ENCODE measurements at regions not wholly inside any gene's neighbourhood (a gene's known extent, or its start where the extent isn't known, plus 50 kb on each side); places are given as distances from the start of the nearest gene placed in this dataset.

DNA sequence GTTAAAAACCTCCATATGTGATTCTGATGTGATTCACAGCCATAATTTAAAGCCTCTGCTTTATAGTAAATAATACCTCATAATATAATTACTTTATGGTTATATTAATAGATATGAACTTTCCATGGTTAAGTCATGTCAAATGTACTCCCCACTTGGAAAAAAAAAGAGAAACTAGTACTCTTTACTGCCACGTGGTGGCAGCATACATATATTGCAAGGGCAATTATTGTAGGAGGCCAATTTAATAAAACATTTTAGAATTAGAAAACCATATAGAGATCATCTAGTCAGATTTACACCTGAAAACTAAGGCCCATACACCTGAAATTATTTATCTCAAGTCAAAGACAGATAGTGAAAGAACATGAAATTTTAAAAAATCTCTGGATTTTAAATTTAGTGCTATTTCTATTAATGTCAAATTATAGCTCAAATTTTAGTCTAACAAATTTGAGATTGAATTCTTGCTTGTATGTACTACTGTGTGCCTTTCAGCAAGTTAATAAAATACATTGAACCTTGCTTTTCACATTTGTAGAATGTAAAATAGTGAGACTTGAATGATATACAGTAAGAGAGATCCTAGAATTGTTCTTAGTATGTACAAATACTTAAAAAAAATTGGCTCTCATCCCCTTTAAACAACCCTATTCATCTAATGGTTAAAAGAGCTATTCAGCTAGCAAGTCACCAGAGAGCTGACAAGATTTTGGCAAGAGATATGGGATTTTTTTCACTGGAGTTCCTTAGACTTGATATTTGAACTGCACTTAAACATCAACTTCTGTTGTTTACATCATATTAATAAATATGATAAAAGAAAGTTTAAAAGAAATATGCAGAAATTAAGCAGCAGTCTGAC, 603.8 kb downstream of the TLE4 start:
- H3K9me3 ChIP-seq (ENCODE audit: control insufficient read depth, low read length) = no peaks in the 10 kb centered on the region

GRCh38 chr9:80163889-80164288, 592.1 kb downstream of the TLE4 start:
- Histone ChIP-seq H3K4me1 (ENCODE audit: control insufficient read depth, insufficient read depth, low read length, poor library complexity, severe bottlenecking) (no peaks in the 10 kb centered on the region), H3K9me3 (ENCODE audit: control insufficient read depth, low read length) (no peaks in the 10 kb centered on the region), H3K27me3 (replicated peaks; ENCODE audit: control insufficient read depth, insufficient read depth, low read length, poor library complexity, severe bottlenecking) (no peaks in the 10 kb centered on the region), H3K27ac (ENCODE audit: insufficient read depth, low read length, poor library complexity, severe bottlenecking) (no peak overlapping the region), H3K36me3 (ENCODE audit: control insufficient read depth, insufficient read depth, low read length) (no peaks in the 10 kb centered on the region), H3K4me3 (ENCODE audit: insufficient read depth, low read depth, low read length, poor library complexity, severe bottlenecking) (no peak overlapping the region)
- no peak for DNase-seq

More for the DNA sequence above, 603.8 kb downstream of the TLE4 start:
- no peak overlapping the region for H3K4me3 ChIP-seq (ENCODE audit: insufficient read depth, low read depth, low read length, poor library complexity, severe bottlenecking)
- no peaks in the 10 kb centered on the region for H3K36me3 ChIP-seq (ENCODE audit: control insufficient read depth, insufficient read depth, low read length)
- H3K27me3 ChIP-seq (replicated peaks; ENCODE audit: control insufficient read depth, insufficient read depth, low read length, poor library complexity, severe bottlenecking) = no peaks in the 10 kb centered on the region
- H3K27ac ChIP-seq (ENCODE audit: insufficient read depth, low read length, poor library complexity, severe bottlenecking) = no peak overlapping the region
- DNase-seq = no peak
- H3K4me1 ChIP-seq (ENCODE audit: control insufficient read depth, insufficient read depth, low read length, poor library complexity, severe bottlenecking) = no peaks in the 10 kb centered on the region

DNA sequence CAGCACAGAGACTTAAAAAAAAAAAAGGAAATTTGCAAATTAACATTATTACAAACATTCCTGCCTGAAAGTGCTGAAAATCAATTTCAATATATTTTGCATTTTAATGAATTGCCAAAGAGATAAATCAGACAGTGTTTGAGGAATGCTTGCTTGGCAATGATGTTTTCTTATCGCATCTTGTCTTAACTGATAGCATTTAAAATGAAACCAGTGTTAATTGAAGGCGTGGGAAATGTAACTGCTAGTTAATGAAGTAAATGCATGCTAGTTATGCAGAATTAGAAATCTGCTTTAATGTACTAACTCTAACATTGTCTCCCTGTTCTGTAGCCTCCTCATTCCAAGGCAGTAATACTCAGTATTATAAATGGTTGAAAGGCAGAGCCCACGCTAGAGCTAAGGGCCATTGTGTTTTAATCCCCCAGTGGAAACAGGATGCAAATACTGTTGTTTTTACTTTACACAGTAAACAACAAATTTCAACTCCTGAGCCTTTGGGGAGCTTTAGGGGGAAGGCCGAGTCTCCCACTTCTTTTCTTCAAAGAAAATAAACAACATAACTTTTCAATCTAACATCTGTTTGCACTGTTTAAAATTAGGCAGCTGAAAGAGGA, 586.9 kb downstream of the TLE4 start:
- Histone ChIP-seq H3K27ac (ENCODE audit: insufficient read depth, low read length, poor library complexity, severe bottlenecking) (no peak overlapping the region), H3K4me1 (ENCODE audit: control insufficient read depth, insufficient read depth, low read length, poor library complexity, severe bottlenecking) (no peaks in the 10 kb centered on the region), H3K4me3 (ENCODE audit: insufficient read depth, low read depth, low read length, poor library complexity, severe bottlenecking) (no peak overlapping the region), H3K27me3 (replicated peaks; ENCODE audit: control insufficient read depth, insufficient read depth, low read length, poor library complexity, severe bottlenecking) (no peaks in the 10 kb centered on the region), H3K36me3 (ENCODE audit: control insufficient read depth, insufficient read depth, low read length) (no peaks in the 10 kb centered on the region), H3K9me3 (ENCODE audit: control insufficient read depth, low read length) (no peaks in the 10 kb centered on the region)
- DNase-seq = no peak

GRCh38 chr9:80158131-80158530, 586.4 kb downstream of the TLE4 start:
- Histone ChIP-seq H3K9me3 (ENCODE audit: control insufficient read depth, low read length) (no peaks in the 10 kb centered on the region), H3K27ac (ENCODE audit: insufficient read depth, low read length, poor library complexity, severe bottlenecking) (no peak overlapping the region), H3K36me3 (ENCODE audit: control insufficient read depth, insufficient read depth, low read length) (no peaks in the 10 kb centered on the region), H3K4me1 (ENCODE audit: control insufficient read depth, insufficient read depth, low read length, poor library complexity, severe bottlenecking) (no peaks in the 10 kb centered on the region), H3K4me3 (ENCODE audit: insufficient read depth, low read depth, low read length, poor library complexity, severe bottlenecking) (no peak overlapping the region), H3K27me3 (replicated peaks; ENCODE audit: control insufficient read depth, insufficient read depth, low read length, poor library complexity, severe bottlenecking) (no peaks in the 10 kb centered on the region)
- DNase-seq = no peak

GRCh38 chr9:80157561-80157983, 585.8 kb downstream of the TLE4 start:
- Histone ChIP-seq H3K27me3 (replicated peaks; ENCODE audit: control insufficient read depth, insufficient read depth, low read length, poor library complexity, severe bottlenecking) (no peaks in the 10 kb centered on the region), H3K4me1 (ENCODE audit: control insufficient read depth, insufficient read depth, low read length, poor library complexity, severe bottlenecking) (no peaks in the 10 kb centered on the region), H3K4me3 (ENCODE audit: insufficient read depth, low read depth, low read length, poor library complexity, severe bottlenecking) (no peak overlapping the region), H3K36me3 (ENCODE audit: control insufficient read depth, insufficient read depth, low read length) (no peaks in the 10 kb centered on the region), H3K9me3 (ENCODE audit: control insufficient read depth, low read length) (no peaks in the 10 kb centered on the region), H3K27ac (ENCODE audit: insufficient read depth, low read length, poor library complexity, severe bottlenecking) (no peak overlapping the region)
- DNase-seq = no peak

GRCh38 chr9:80156756-80157472, 585.1 kb downstream of the TLE4 start:
- H3K9me3 ChIP-seq (ENCODE audit: control insufficient read depth, low read length) = no peaks in the 10 kb centered on the region
- H3K27ac ChIP-seq (ENCODE audit: insufficient read depth, low read length, poor library complexity, severe bottlenecking) = no peak overlapping the region
- H3K27me3 ChIP-seq (replicated peaks; ENCODE audit: control insufficient read depth, insufficient read depth, low read length, poor library complexity, severe bottlenecking) = no peaks in the 10 kb centered on the region
- DNase-seq = no peak
- H3K4me3 ChIP-seq (ENCODE audit: insufficient read depth, low read depth, low read length, poor library complexity, severe bottlenecking) = no peak overlapping the region
- H3K36me3 ChIP-seq (ENCODE audit: control insufficient read depth, insufficient read depth, low read length) = no peaks in the 10 kb centered on the region
- no peaks in the 10 kb centered on the region for H3K4me1 ChIP-seq (ENCODE audit: control insufficient read depth, insufficient read depth, low read length, poor library complexity, severe bottlenecking)

DNA sequence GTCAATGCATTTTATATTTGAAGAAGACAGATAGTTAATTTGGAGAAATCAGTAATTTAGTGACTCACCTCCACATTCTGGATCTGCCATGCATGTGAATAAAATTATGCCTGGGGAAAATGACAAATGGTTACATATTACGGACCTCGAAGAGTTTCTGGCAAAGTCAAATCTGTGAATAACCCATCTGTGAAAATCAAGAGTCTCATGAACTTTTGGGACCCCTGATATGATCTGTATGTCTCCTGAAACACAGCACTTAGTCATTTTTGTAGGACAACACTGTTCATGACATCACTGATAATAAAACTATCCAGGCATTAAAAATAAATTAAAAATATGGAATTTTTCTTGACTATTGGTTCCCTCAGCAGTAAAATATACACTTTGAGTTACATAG, 584.5 kb downstream of the TLE4 start:
- DNase-seq = no peak
- Histone ChIP-seq H3K9me3 (ENCODE audit: control insufficient read depth, low read length) (no peaks in the 10 kb centered on the region), H3K27me3 (replicated peaks; ENCODE audit: control insufficient read depth, insufficient read depth, low read length, poor library complexity, severe bottlenecking) (no peaks in the 10 kb centered on the region), H3K4me1 (ENCODE audit: control insufficient read depth, insufficient read depth, low read length, poor library complexity, severe bottlenecking) (no peaks in the 10 kb centered on the region), H3K27ac (ENCODE audit: insufficient read depth, low read length, poor library complexity, severe bottlenecking) (no peak overlapping the region), H3K4me3 (ENCODE audit: insufficient read depth, low read depth, low read length, poor library complexity, severe bottlenecking) (no peak overlapping the region), H3K36me3 (ENCODE audit: control insufficient read depth, insufficient read depth, low read length) (no peaks in the 10 kb centered on the region)

DNA sequence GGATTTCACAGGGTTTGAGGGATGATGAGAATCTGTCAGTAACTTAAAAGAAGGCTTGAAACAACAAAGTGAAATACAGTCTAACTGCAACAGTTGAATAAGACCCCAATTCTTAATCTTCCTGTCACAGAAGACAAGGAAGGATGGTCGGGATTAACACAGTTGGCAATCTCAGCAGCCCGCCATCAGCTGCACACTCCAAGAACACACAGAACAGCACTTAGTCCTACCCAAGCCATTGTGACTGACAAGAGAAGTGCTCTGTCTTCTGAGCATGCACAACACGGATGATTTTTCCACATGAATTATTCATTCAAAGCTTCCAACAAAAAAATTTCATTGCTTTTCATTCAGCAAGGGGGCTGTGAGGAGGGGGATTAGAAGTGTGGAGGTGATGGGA, 576.1 kb downstream of the TLE4 start:
- Histone ChIP-seq H3K27ac (ENCODE audit: insufficient read depth, low read length, poor library complexity, severe bottlenecking) (no peak overlapping the region), H3K9me3 (ENCODE audit: control insufficient read depth, low read length) (no peaks in the 10 kb centered on the region), H3K4me1 (ENCODE audit: control insufficient read depth, insufficient read depth, low read length, poor library complexity, severe bottlenecking) (no peaks in the 10 kb centered on the region), H3K36me3 (ENCODE audit: control insufficient read depth, insufficient read depth, low read length) (no peaks in the 10 kb centered on the region), H3K27me3 (replicated peaks; ENCODE audit: control insufficient read depth, insufficient read depth, low read length, poor library complexity, severe bottlenecking) (no peaks in the 10 kb centered on the region), H3K4me3 (ENCODE audit: insufficient read depth, low read depth, low read length, poor library complexity, severe bottlenecking) (no peak overlapping the region)
- no peak for DNase-seq

DNA sequence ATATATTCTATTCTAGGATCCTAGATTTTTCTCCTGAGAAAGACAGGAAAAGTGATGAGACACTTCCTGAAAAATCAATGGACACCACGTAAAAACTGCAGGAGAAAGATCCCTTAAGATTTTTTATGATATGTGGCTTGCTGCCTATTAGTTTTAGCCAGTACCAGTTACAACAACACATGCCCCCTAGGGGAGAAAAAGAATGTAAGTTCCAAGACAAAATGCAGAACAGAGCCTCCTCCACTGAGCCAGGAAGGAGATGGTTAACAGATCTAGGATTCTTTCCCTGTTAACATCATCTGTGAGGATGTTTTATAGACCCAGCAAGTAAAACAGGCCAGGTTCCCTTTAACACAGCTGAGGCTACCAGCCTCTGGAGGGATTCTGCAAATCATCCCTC, 574.7 kb downstream of the TLE4 start:
- Histone ChIP-seq H3K27ac (ENCODE audit: insufficient read depth, low read length, poor library complexity, severe bottlenecking) (no peak overlapping the region), H3K36me3 (ENCODE audit: control insufficient read depth, insufficient read depth, low read length) (no peaks in the 10 kb centered on the region)
- DNase-seq = no peak

DNA sequence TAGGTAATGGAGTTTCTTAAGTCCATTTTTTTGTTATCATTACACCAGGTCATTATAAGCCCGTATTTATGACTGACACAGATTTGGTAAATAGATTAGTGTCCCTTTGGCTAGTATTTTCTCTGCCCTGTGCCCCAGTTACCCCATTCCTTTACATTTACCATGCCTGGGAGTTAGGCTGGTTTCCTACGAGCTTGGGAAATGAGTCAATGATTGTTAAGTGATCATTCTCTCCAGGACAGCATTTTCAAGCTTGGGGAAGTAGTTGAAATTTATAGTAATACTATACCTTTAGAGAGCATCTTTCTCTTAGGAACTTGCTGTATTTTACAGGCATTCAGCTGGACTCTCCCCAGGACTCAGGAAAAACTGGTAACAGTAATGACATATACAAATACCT, 573.1 kb downstream of the TLE4 start:
- H3K9me3 ChIP-seq (ENCODE audit: control insufficient read depth, low read length) = no peaks in the 10 kb centered on the region
- H3K27me3 ChIP-seq (replicated peaks; ENCODE audit: control insufficient read depth, insufficient read depth, low read length, poor library complexity, severe bottlenecking) = no peaks in the 10 kb centered on the region
- no peak overlapping the region for H3K27ac ChIP-seq (ENCODE audit: insufficient read depth, low read length, poor library complexity, severe bottlenecking)
- no peak overlapping the region for H3K4me3 ChIP-seq (ENCODE audit: insufficient read depth, low read depth, low read length, poor library complexity, severe bottlenecking)
- H3K4me1 ChIP-seq (ENCODE audit: control insufficient read depth, insufficient read depth, low read length, poor library complexity, severe bottlenecking) = no peaks in the 10 kb centered on the region
- DNase-seq = no peak
- H3K36me3 ChIP-seq (ENCODE audit: control insufficient read depth, insufficient read depth, low read length) = no peaks in the 10 kb centered on the region

More for the DNA sequence above, 574.7 kb downstream of the TLE4 start:
- Histone ChIP-seq H3K4me1 (ENCODE audit: control insufficient read depth, insufficient read depth, low read length, poor library complexity, severe bottlenecking) (no peaks in the 10 kb centered on the region), H3K9me3 (ENCODE audit: control insufficient read depth, low read length) (no peaks in the 10 kb centered on the region), H3K4me3 (ENCODE audit: insufficient read depth, low read depth, low read length, poor library complexity, severe bottlenecking) (no peak overlapping the region), H3K27me3 (replicated peaks; ENCODE audit: control insufficient read depth, insufficient read depth, low read length, poor library complexity, severe bottlenecking) (no peaks in the 10 kb centered on the region)
